HCT116 (cell line): ENCODE measurements at regions not wholly inside any gene's neighbourhood (a gene's known extent, or its start where the extent isn't known, plus 50 kb on each side); places are given as distances from the start of the nearest gene placed in this dataset.

ENCODE experiments used
- ATAC-seq: fragments of 200-7000 bp; cut with Tn5 transposase; 2 replicates; pipeline ENCODE4 v1.9.1; 2020; ENCODE audit warnings: mild to moderate bottlenecking, moderate library complexity
- BruUV-seq: library from RNA; stranded (reverse); fragments of 400-500 nt; replicated peaks from 2 replicates; lab custom pipeline; 2021; lab: Mats Ljungman, UMichigan
- CTCF ChIA-PET: fragments of 300-600 bp; sonication (Branson Sonifier 250); formaldehyde crosslinking; loops from one replicate; lab custom pipeline; 2021; ENCODE audit warnings: antibody characterized with exemption; lab: Charles Lee
- POLR2A ChIA-PET: fragments of 300-600, 350-600 bp; sonication (Branson Sonifier 250); formaldehyde crosslinking; loops from one replicate; lab custom pipeline; 2021; ENCODE audit warnings: antibody characterized with exemption; lab: Charles Lee
- RAD21 ChIA-PET, 2 experiments: fragments of 300-600 bp; sonication (Branson Sonifier 250); formaldehyde crosslinking; loops; one replicate each; lab custom pipeline; 2023; ENCODE audit warnings: low total read pairs in 2 of 2; ENCODE audit not compliant: uncharacterized antibody in 2 of 2, unreplicated experiment in 2 of 2, low non-redundant PET in 1 of 2; lab: Charles Lee
- DNase-seq: peaks from one replicate; pipeline ENCODE4 v3.0.0-alpha.2; 2010; ENCODE audit warnings: low read depth, low spot score
- H2AFZ ChIP-seq: fragments of 200-600 bp; shearing (Covaris generic), sonication (generic); 2 replicates; pipeline ENCODE4 v1.6.1; 2017; ENCODE audit warnings: low read depth, mixed run types, mixed read lengths, antibody characterized with exemption, low read length; ENCODE audit not compliant: poor library complexity, severe bottlenecking
- H3K27ac ChIP-seq: 2 replicates; pipeline ENCODE4 v1.5.1; 2012; ENCODE audit warnings: low read depth, low read length
- H3K27me3 ChIP-seq: fragments of 200-600 bp; sonication (generic); 2 replicates; pipeline ENCODE4 v1.6.1; 2016; ENCODE audit warnings: mixed run types, low read length, mixed read lengths; ENCODE audit not compliant: insufficient read depth
- H3K36me3 ChIP-seq, 2 experiments: fragments of 200-500 bp in 1 of 2; fragments of 200-600 bp in 1 of 2; sonication (Bioruptor generic) in 1 of 2; sonication (generic) in 1 of 2; 2 replicates each; pipeline versions ENCODE4 v1.5.1 to v1.6.1; 2014 to 2016; ENCODE audit warnings: low read length in 2 of 2, inconsistent platforms in 1 of 2, mixed read lengths in 1 of 2, mixed run types in 1 of 2; ENCODE audit not compliant: insufficient read depth in 2 of 2, control insufficient read depth in 1 of 2
- H3K4me1 ChIP-seq, 2 experiments: fragments of 200-600 bp in 1 of 2; sonication (generic) in 1 of 2; 2 replicates each; pipeline versions ENCODE4 v1.5.1 to v1.6.1; 2012 to 2017; ENCODE audit warnings: low read length in 2 of 2, inconsistent platforms in 1 of 2, mild to moderate bottlenecking in 1 of 2, mixed read lengths in 1 of 2, mixed run types in 1 of 2, moderate library complexity in 1 of 2; ENCODE audit not compliant: insufficient read depth in 2 of 2, control insufficient read depth in 1 of 2
- H3K4me2 ChIP-seq: fragments of 200-600 bp; sonication (generic); 2 replicates; pipeline ENCODE4 v1.6.1; 2017; ENCODE audit warnings: mixed run types, low read length, mixed read lengths
- H3K4me3 ChIP-seq, 2 experiments: fragments of 200-600 bp in 1 of 2; sonication (generic) in 1 of 2; replicated peaks in 1 of 2; 2 replicates each; pipeline ENCODE4 v1.5.1; 2011 to 2016; ENCODE audit warnings: low read length in 2 of 2, control low read depth in 1 of 2, low read depth in 1 of 2, mild to moderate bottlenecking in 1 of 2, mixed read lengths in 1 of 2, mixed run types in 1 of 2
- H3K79me2 ChIP-seq: fragments of 200-600 bp; sonication (generic); 2 replicates; pipeline ENCODE4 v1.6.1; 2017; ENCODE audit warnings: mild to moderate bottlenecking, mixed run types, low read length, moderate library complexity, mixed read lengths; ENCODE audit not compliant: insufficient read depth
- H3K9ac ChIP-seq: fragments of 200-600 bp; sonication (generic); 2 replicates; pipeline ENCODE4 v1.6.1; 2016; ENCODE audit warnings: low read length, mixed read lengths
- H3K9me2 ChIP-seq: fragments of 200-600 bp; sonication (generic), shearing (Covaris generic); 2 replicates; pipeline ENCODE4 v1.6.1; 2017; ENCODE audit warnings: mixed run types, mild to moderate bottlenecking, moderate library complexity; ENCODE audit not compliant: insufficient read depth
- H3K9me3 ChIP-seq, 2 experiments: fragments of 200-500 bp in 1 of 2; fragments of 200-600 bp in 1 of 2; sonication (Bioruptor generic) in 1 of 2; sonication (generic) in 1 of 2; 2 replicates each; pipeline ENCODE4 v1.6.1; 2014 to 2017; ENCODE audit warnings: low read length in 2 of 2, mixed read lengths in 2 of 2, inconsistent platforms in 1 of 2, low read depth in 1 of 2, mild to moderate bottlenecking in 1 of 2, mixed run types in 1 of 2, moderate library complexity in 1 of 2; ENCODE audit not compliant: control insufficient read depth in 1 of 2, insufficient read depth in 1 of 2
- H4K20me1 ChIP-seq: fragments of 200-600 bp; sonication (generic), shearing (Covaris generic); 2 replicates; pipeline ENCODE4 v1.6.1; 2017; ENCODE audit warnings: mixed run types, mild to moderate bottlenecking, moderate library complexity; ENCODE audit not compliant: insufficient read depth
- CBX3 ChIP-seq: IDR thresholded peaks from 2 replicates; pipeline ENCODE4 v1.6.1; 2012; ENCODE audit warnings: low read depth
- CEBPB ChIP-seq: IDR thresholded peaks from 2 replicates; pipeline ENCODE4 v1.6.1; 2012; ENCODE audit warnings: low read depth
- EGR1 ChIP-seq: IDR thresholded peaks from 2 replicates; pipeline ENCODE4 v1.6.1; 2012; ENCODE audit warnings: low read depth
- ELF1 ChIP-seq: IDR thresholded peaks from 2 replicates; pipeline ENCODE4 v1.6.1; 2012; ENCODE audit warnings: low read depth, borderline replicate concordance
- EZH2 ChIP-seq: fragments of 200-600 bp; sonication (generic); IDR thresholded peaks from 2 replicates; pipeline ENCODE4 v1.6.1; 2017; ENCODE audit warnings: antibody characterized with exemption, mixed run types
- JUND ChIP-seq: IDR thresholded peaks from 2 replicates; pipeline ENCODE4 v1.6.1; 2012
- POLR2AphosphoS5 ChIP-seq: IDR thresholded peaks from 2 replicates; pipeline ENCODE4 v1.6.1; 2011; ENCODE audit warnings: mild to moderate bottlenecking, low read depth, low read length, moderate library complexity
- SP1 ChIP-seq: IDR thresholded peaks from 2 replicates; pipeline ENCODE4 v1.6.1; 2012; ENCODE audit warnings: low read depth
- SRF ChIP-seq: IDR thresholded peaks from 2 replicates; pipeline ENCODE4 v1.6.1; 2012; ENCODE audit warnings: low read depth
- TCF7L2 ChIP-seq: IDR thresholded peaks from 2 replicates; pipeline ENCODE4 v1.7.0; 2011; ENCODE audit warnings: borderline replicate concordance, inconsistent platforms; ENCODE audit not compliant: insufficient read depth, insufficient read length; ENCODE audit errors: extremely low read depth
- ZFX ChIP-seq: fragments of 450-650 bp; IDR thresholded peaks from 2 replicates; pipeline ENCODE4 v1.6.1; 2017
- ZNF274 ChIP-seq: fragments of 200-500 bp; sonication (Bioruptor generic); IDR thresholded peaks from 2 replicates; pipeline ENCODE4 v1.6.1; 2014; ENCODE audit warnings: mild to moderate bottlenecking, low read depth, low read length, inconsistent platforms
- intact Hi-C: fragments of 100-400 bp; cut with micrococcal nuclease; formaldehyde crosslinking; loops from 2 replicates; pipeline ENCODE4 v1.10.0; 2022
- TF ChIP-seq, protein P1 (sequence below): IDR thresholded peaks from 2 replicates; pipeline ENCODE4 v1.6.1; 2012; ENCODE audit warnings: low read depth
- TF ChIP-seq, protein P2 (sequence below): IDR thresholded peaks from 2 replicates; pipeline ENCODE4 v1.6.1; 2012
- TF ChIP-seq, protein P3 (sequence below): IDR thresholded peaks from 2 replicates; pipeline ENCODE4 v1.6.1; 2012
- TF ChIP-seq, protein P4 (sequence below), 3 experiments: fragments of 200-600 bp in 1 of 3; sonication (generic) in 1 of 3; IDR thresholded peaks in 2 of 3; conservative IDR thresholded peaks in 1 of 3; 2 replicates each; pipeline ENCODE4 v1.5.1; 2012 to 2017; ENCODE audit warnings: low read depth in 2 of 3, low read length in 2 of 3, antibody characterized with exemption in 1 of 3, borderline replicate concordance in 1 of 3, control low read depth in 1 of 3, mild to moderate bottlenecking in 1 of 3, mixed read lengths in 1 of 3, mixed run types in 1 of 3, moderate library complexity in 1 of 3; ENCODE audit not compliant: insufficient read depth in 1 of 3

DNA sequence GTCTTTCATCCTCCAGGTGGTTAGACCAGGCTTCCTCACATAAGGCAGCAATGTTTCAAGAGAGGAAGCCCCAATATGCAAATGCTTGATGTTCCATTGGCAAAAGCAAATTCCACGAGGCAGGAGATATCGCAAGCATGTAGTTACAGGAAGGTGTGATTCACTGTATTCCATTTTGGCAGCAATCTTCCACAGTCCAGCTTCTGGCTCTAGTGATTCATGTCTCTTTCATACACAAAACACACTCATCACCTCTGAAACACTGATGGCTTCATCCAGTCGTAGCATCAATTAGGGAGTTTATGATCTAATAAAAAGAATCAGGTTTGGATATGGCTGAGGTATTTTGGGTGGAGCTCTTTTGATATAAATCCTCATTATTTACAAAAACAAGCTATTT lies 552.2 kb upstream of the RIOK2 start:
- Histone ChIP-seq H3K4me3 (no peak overlapping the region), H3K9me3 (no peaks in the 10 kb centered on the region), H3K9ac (no peak overlapping the region), H3K9me2 (no peaks in the 10 kb centered on the region), H3K27me3 (no peaks in the 10 kb centered on the region), H3K4me2 (no peak overlapping the region), H3K4me1 (no peaks in the 10 kb centered on the region), H3K27ac (no peak overlapping the region), H3K79me2 (no peaks in the 10 kb centered on the region), H4K20me1 (no peaks in the 10 kb centered on the region), H3K36me3 (no peaks in the 10 kb centered on the region), H2AFZ (no peak overlapping the region)
- POLR2A ChIA-PET, result no interaction called here
- intact Hi-C loops, result no loop called here
- no TSS peak for BruUV-seq
- ATAC-seq, result no peak
- no peak for DNase-seq
- CTCF ChIA-PET, result no interaction called here
- TF ChIP-seq SRF (no peak), CBX3 (no peak), JUND (no peak), CEBPB (no peak)
- TF ChIP-seq, protein P1, sequence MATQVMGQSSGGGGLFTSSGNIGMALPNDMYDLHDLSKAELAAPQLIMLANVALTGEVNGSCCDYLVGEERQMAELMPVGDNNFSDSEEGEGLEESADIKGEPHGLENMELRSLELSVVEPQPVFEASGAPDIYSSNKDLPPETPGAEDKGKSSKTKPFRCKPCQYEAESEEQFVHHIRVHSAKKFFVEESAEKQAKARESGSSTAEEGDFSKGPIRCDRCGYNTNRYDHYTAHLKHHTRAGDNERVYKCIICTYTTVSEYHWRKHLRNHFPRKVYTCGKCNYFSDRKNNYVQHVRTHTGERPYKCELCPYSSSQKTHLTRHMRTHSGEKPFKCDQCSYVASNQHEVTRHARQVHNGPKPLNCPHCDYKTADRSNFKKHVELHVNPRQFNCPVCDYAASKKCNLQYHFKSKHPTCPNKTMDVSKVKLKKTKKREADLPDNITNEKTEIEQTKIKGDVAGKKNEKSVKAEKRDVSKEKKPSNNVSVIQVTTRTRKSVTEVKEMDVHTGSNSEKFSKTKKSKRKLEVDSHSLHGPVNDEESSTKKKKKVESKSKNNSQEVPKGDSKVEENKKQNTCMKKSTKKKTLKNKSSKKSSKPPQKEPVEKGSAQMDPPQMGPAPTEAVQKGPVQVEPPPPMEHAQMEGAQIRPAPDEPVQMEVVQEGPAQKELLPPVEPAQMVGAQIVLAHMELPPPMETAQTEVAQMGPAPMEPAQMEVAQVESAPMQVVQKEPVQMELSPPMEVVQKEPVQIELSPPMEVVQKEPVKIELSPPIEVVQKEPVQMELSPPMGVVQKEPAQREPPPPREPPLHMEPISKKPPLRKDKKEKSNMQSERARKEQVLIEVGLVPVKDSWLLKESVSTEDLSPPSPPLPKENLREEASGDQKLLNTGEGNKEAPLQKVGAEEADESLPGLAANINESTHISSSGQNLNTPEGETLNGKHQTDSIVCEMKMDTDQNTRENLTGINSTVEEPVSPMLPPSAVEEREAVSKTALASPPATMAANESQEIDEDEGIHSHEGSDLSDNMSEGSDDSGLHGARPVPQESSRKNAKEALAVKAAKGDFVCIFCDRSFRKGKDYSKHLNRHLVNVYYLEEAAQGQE, result no peak
- RAD21 ChIA-PET, result no interaction called here

DNA sequence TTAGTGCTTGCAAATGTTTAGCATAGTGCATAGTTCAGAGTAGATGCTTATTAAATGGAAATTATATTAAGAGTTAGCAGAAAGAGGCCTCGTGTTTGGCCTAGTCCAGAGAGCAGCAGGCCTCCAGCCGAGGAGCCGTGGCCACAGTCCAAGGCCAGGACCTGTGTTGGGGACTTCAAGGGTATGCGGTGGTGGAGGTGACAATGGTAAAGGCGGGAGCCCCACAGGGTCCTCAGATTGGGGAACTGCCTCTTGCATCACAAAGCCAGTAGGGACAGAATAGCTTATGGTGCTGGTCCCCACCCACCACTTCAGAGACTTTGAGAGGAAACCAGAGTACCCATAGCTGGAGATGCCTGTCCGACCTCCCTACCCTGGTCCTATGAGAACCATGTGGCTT lies 554.6 kb upstream of the RIOK2 start:
- Histone ChIP-seq H3K9me2 (no peaks in the 10 kb centered on the region), H3K4me1 (no peaks in the 10 kb centered on the region)
- RAD21 ChIA-PET, result no interaction called here
- TF ChIP-seq ZFX, result no peak
- TF ChIP-seq, protein P2, sequence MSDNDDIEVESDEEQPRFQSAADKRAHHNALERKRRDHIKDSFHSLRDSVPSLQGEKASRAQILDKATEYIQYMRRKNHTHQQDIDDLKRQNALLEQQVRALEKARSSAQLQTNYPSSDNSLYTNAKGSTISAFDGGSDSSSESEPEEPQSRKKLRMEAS, result no peak
- TF ChIP-seq CEBPB, result no peak
- TF ChIP-seq POLR2AphosphoS5, result no peak
- TF ChIP-seq, protein P3, sequence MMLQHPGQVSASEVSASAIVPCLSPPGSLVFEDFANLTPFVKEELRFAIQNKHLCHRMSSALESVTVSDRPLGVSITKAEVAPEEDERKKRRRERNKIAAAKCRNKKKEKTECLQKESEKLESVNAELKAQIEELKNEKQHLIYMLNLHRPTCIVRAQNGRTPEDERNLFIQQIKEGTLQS, result no peak
- TF ChIP-seq, protein P4, sequence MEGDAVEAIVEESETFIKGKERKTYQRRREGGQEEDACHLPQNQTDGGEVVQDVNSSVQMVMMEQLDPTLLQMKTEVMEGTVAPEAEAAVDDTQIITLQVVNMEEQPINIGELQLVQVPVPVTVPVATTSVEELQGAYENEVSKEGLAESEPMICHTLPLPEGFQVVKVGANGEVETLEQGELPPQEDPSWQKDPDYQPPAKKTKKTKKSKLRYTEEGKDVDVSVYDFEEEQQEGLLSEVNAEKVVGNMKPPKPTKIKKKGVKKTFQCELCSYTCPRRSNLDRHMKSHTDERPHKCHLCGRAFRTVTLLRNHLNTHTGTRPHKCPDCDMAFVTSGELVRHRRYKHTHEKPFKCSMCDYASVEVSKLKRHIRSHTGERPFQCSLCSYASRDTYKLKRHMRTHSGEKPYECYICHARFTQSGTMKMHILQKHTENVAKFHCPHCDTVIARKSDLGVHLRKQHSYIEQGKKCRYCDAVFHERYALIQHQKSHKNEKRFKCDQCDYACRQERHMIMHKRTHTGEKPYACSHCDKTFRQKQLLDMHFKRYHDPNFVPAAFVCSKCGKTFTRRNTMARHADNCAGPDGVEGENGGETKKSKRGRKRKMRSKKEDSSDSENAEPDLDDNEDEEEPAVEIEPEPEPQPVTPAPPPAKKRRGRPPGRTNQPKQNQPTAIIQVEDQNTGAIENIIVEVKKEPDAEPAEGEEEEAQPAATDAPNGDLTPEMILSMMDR (IDR thresholded peaks at IDR 0.05 in 2 of 3, conservative IDR thresholded peaks at IDR 0.05 in 1 of 3; ENCODE audit: borderline replicate concordance in 1 of 3, insufficient read depth in 1 of 3, low read depth in 2 of 3, low read length in 2 of 3), result no peak
- TF ChIP-seq TCF7L2, result no peak
- TF ChIP-seq ZNF274, result no peak
- no peak for TF ChIP-seq JUND
- no peak for TF ChIP-seq ELF1
- TF ChIP-seq EZH2, result no peak
- TF ChIP-seq SP1, result no peak
- no peak for TF ChIP-seq EGR1

More for the DNA sequence above, 554.6 kb upstream of the RIOK2 start:
- Histone ChIP-seq H3K27ac (no peak overlapping the region), H4K20me1 (no peaks in the 10 kb centered on the region), H3K4me2 (no peak overlapping the region), H3K9ac (no peak overlapping the region), H3K9me3 (no peaks in the 10 kb centered on the region), H3K79me2 (no peaks in the 10 kb centered on the region), H3K27me3 (no peaks in the 10 kb centered on the region), H3K4me3 (no peak overlapping the region), H3K36me3 (no peaks in the 10 kb centered on the region), H2AFZ (no peak overlapping the region)
- ChIA-PET CTCF (no interaction called here), POLR2A (no interaction called here)
- intact Hi-C loops, result no loop called here
- no TSS peak for BruUV-seq
- DNase-seq (no peak), ATAC-seq (no peak)
